H9 (cell line): ENCODE measurements at regions not wholly inside any gene's neighbourhood (a gene's known extent, or its start where the extent isn't known, plus 50 kb on each side); places are given as distances from the start of the nearest gene placed in this dataset.

Experiments used
- DNase-seq: peaks from one replicate; pipeline ENCODE4 v3.0.0-alpha.2; 2017
- H2AFZ ChIP-seq: one replicate; pipeline ENCODE4 v1.6.1; 2013; ENCODE audit warnings: mild to moderate bottlenecking, low read length, control low read depth, moderate library complexity
- H2AK5ac ChIP-seq: 2 replicates; pipeline ENCODE4 v1.6.1; 2013; ENCODE audit warnings: low read length, control low read depth, mixed read lengths; ENCODE audit not compliant: insufficient read length
- H2BK120ac ChIP-seq: one replicate; pipeline ENCODE4 v1.6.1; 2013; ENCODE audit warnings: low read depth, mild to moderate bottlenecking, low read length, control low read depth, inconsistent platforms; ENCODE audit not compliant: poor library complexity, severe bottlenecking
- H2BK12ac ChIP-seq: 2 replicates; pipeline ENCODE4 v1.6.1; 2013; ENCODE audit warnings: low read length, control low read depth, mixed read lengths, low read depth; ENCODE audit not compliant: insufficient read length
- H2BK15ac ChIP-seq: 2 replicates; pipeline ENCODE4 v1.6.1; 2013; ENCODE audit warnings: low read depth, low read length, control low read depth
- H2BK20ac ChIP-seq: one replicate; pipeline ENCODE4 v1.6.1; 2013; ENCODE audit warnings: low read depth, mild to moderate bottlenecking, low read length, control low read depth, inconsistent platforms; ENCODE audit not compliant: poor library complexity, severe bottlenecking
- H2BK5ac ChIP-seq: 2 replicates; pipeline ENCODE4 v1.6.1; 2013; ENCODE audit warnings: low read length, control low read depth, mixed read lengths; ENCODE audit not compliant: insufficient read length
- H3K14ac ChIP-seq: 2 replicates; pipeline ENCODE4 v1.6.1; 2013; ENCODE audit warnings: low read length, control low read depth; ENCODE audit not compliant: insufficient read depth
- H3K18ac ChIP-seq: 2 replicates; pipeline ENCODE4 v1.6.1; 2013; ENCODE audit warnings: low read depth, mild to moderate bottlenecking, mixed read lengths, low read length, control low read depth; ENCODE audit not compliant: insufficient read length
- H3K23ac ChIP-seq: 2 replicates; pipeline ENCODE4 v1.6.1; 2013; ENCODE audit warnings: low read length, control low read depth, mixed read lengths, low read depth; ENCODE audit not compliant: insufficient read length
- H3K23me2 ChIP-seq: 2 replicates; pipeline ENCODE4 v1.6.1; 2013; ENCODE audit warnings: low read depth, mild to moderate bottlenecking, mixed read lengths, low read length, control low read depth; ENCODE audit not compliant: insufficient read length, poor library complexity, severe bottlenecking
- H3K27ac ChIP-seq: 2 replicates; pipeline ENCODE4 v1.5.1; 2013; ENCODE audit warnings: low read length, control low read depth, mixed read lengths, low read depth; ENCODE audit not compliant: insufficient read length
- H3K27me3 ChIP-seq: 2 replicates; pipeline ENCODE4 v1.6.1; 2013; ENCODE audit warnings: low read length, control low read depth, inconsistent platforms; ENCODE audit not compliant: insufficient read depth
- H3K4ac ChIP-seq: 2 replicates; pipeline ENCODE4 v1.6.1; 2013; ENCODE audit warnings: low read depth, mild to moderate bottlenecking, control low read depth, inconsistent platforms, low read length, moderate library complexity
- H3K4me1 ChIP-seq: 2 replicates; pipeline ENCODE4 v1.6.1; 2013; ENCODE audit warnings: low read length, control low read depth, inconsistent platforms; ENCODE audit not compliant: insufficient read depth
- H3K4me2 ChIP-seq: 2 replicates; pipeline ENCODE4 v1.6.1; 2013; ENCODE audit warnings: low read length, control low read depth, mixed read lengths; ENCODE audit not compliant: insufficient read length, insufficient read depth
- H3K56ac ChIP-seq: 2 replicates; pipeline ENCODE4 v1.6.1; 2013; ENCODE audit warnings: low read depth, mild to moderate bottlenecking, mixed read lengths, low read length, control low read depth; ENCODE audit not compliant: insufficient read length
- H3K79me1 ChIP-seq: 2 replicates; pipeline ENCODE4 v1.6.1; 2013; ENCODE audit warnings: low read depth, mild to moderate bottlenecking, moderate library complexity, low read length, control low read depth, inconsistent platforms; ENCODE audit not compliant: insufficient read depth, poor library complexity, severe bottlenecking
- H3K79me2 ChIP-seq: 2 replicates; pipeline ENCODE4 v1.6.1; 2013; ENCODE audit warnings: low read length, control low read depth, inconsistent platforms; ENCODE audit not compliant: insufficient read depth
- H3K9ac ChIP-seq: 2 replicates; pipeline ENCODE4 v1.6.1; 2013; ENCODE audit warnings: low read length, control low read depth, mixed read lengths; ENCODE audit not compliant: insufficient read length; ENCODE audit errors: extremely low read depth
- H3K9me3 ChIP-seq: one replicate; pipeline ENCODE4 v1.6.1; 2013; ENCODE audit warnings: low read depth, low read length, inconsistent platforms; ENCODE audit not compliant: control insufficient read depth
- H3T11ph ChIP-seq: one replicate; pipeline ENCODE4 v1.6.1; 2013; ENCODE audit warnings: mild to moderate bottlenecking, low read length, control low read depth, inconsistent platforms
- H4K20me1 ChIP-seq: one replicate; pipeline ENCODE4 v1.6.1; 2013; ENCODE audit not compliant: control insufficient read depth, insufficient read length, insufficient read depth
- H4K5ac ChIP-seq: 2 replicates; pipeline ENCODE4 v1.6.1; 2013; ENCODE audit warnings: low read depth, mild to moderate bottlenecking, mixed read lengths, low read length, control low read depth; ENCODE audit not compliant: insufficient read length
- H4K8ac ChIP-seq: replicated peaks from 2 replicates; pipeline ENCODE4 v1.6.1; 2013; ENCODE audit warnings: low read length, control low read depth, mixed read lengths, low read depth; ENCODE audit not compliant: insufficient read length
- H4K91ac ChIP-seq: 2 replicates; pipeline ENCODE4 v1.6.1; 2013; ENCODE audit warnings: low read depth, mild to moderate bottlenecking, moderate library complexity, mixed read lengths, low read length, control low read depth; ENCODE audit not compliant: insufficient read length
- H3K27ac Mint-ChIP-seq, 3 experiments: 2 replicates in 2 of 3; 3 replicates in 1 of 3; pipeline ENCODE4 v1.8.0; 2020 to 2021; ENCODE audit warnings: mixed read lengths in 3 of 3, mild to moderate bottlenecking in 1 of 3, moderate library complexity in 1 of 3
- H3K27me3 Mint-ChIP-seq: 2 replicates; pipeline ENCODE4 v1.8.0; 2021; ENCODE audit warnings: low read depth, mild to moderate bottlenecking, moderate library complexity, mixed read lengths
- H3K36me3 Mint-ChIP-seq, 3 experiments: 2 replicates in 2 of 3; 3 replicates in 1 of 3; pipeline ENCODE4 v1.8.0; 2020 to 2021; ENCODE audit warnings: low read depth in 3 of 3, mixed read lengths in 3 of 3; ENCODE audit not compliant: insufficient read depth in 1 of 3
- H3K4me1 Mint-ChIP-seq, 2 experiments: 2 replicates each; pipeline ENCODE4 v1.8.0; 2020; ENCODE audit warnings: mixed read lengths in 2 of 2
- H3K4me3 Mint-ChIP-seq, 2 experiments: 2 replicates in 1 of 2; 3 replicates in 1 of 2; pipeline ENCODE4 v1.8.0; 2020 to 2021; ENCODE audit warnings: mild to moderate bottlenecking in 2 of 2, mixed read lengths in 2 of 2, moderate library complexity in 1 of 2
- H3K9me3 Mint-ChIP-seq, 2 experiments: 2 replicates in 1 of 2; 3 replicates in 1 of 2; pipeline ENCODE4 v1.8.0; 2020; ENCODE audit warnings: mild to moderate bottlenecking in 2 of 2, mixed read lengths in 2 of 2, moderate library complexity in 1 of 2
- CTCF ChIP-seq: fragments of 200-600 bp; sonication (generic); conservative IDR thresholded peaks from 3 replicates; pipeline ENCODE4 v1.8.0; 2021; ENCODE audit warnings: antibody characterized with exemption, mild to moderate bottlenecking
- WGBS: extraction: QIAGEN DNeasy Blood & Tissue Kit; methylation state at CpG from one replicate; pipeline ENCODE4 v1.1.7; 2013; ENCODE audit warnings: missing lambda C conversion rate, low lambda C conversion rate, mixed read lengths; ENCODE audit not compliant: insufficient read length; ENCODE audit errors: extremely low coverage; 5-methylcytosine and 5-hydroxymethylcytosine counted together

- Histone ChIP-seq H2BK15ac (no peak overlapping the region), H3T11ph (no peak overlapping the region), H3K27ac (no peak overlapping the region), H3K27me3 (peaks cover 55% of the 10 kb centered on the region; the same call in 1 of the 2 replicates), H4K5ac (no peak overlapping the region), H2BK5ac (no peak overlapping the region), H2BK120ac (no peak overlapping the region), H3K79me2 (no peaks in the 10 kb centered on the region), H2BK20ac (no peak overlapping the region), H4K20me1 (no peaks in the 10 kb centered on the region), H3K4me2 (no peak overlapping the region), H3K4me1 (peaks cover 2% of the 10 kb centered on the region; the same call in 1 of the 2 replicates), H3K23me2 (no peaks in the 10 kb centered on the region), H3K9ac (no peak overlapping the region), H3K14ac (no peak overlapping the region), H2AK5ac (no peak overlapping the region), H3K79me1 (no peaks in the 10 kb centered on the region), H3K23ac (no peak overlapping the region), H2BK12ac (no peak overlapping the region), H3K4ac (no peak overlapping the region), H3K56ac (no peak overlapping the region), H3K18ac (no peak overlapping the region), H3K9me3 (no peaks in the 10 kb centered on the region), H2AFZ (no peak overlapping the region), H4K91ac (no peak overlapping the region), H4K8ac (no peak overlapping the region)
- Mint-ChIP-seq H3K36me3 (peaks cover 0 to 3% (median 0%) of the 10 kb centered on the region in 3 experiments; a peak in 2 of 7 replicates), H3K27ac (no peak overlapping the region), H3K4me1 (peaks cover 19 to 28% of the 10 kb centered on the region in 2 experiments), H3K4me3 (no peak overlapping the region), H3K9me3 (no peaks in the 10 kb centered on the region), H3K27me3 (peaks cover 100% of the 10 kb centered on the region)
- no peak for TF ChIP-seq CTCF
- no peak for DNase-seq
- no CpG with 5 or more reads among the region's 4 CpGs for WGBS
Observed at GRCh38 chr1:5222626-5223025, 568.2 kb downstream of the AJAP1 start.
